PC-3 (cell line): ENCODE measurements at regions not wholly inside any gene's neighbourhood (a gene's known extent, or its start where the extent isn't known, plus 50 kb on each side); places are given as distances from the start of the nearest gene placed in this dataset.

ENCODE experiments used
- ATAC-seq: fragments of 200-7000 bp; cut with Tn5 transposase; 2 replicates; pipeline ENCODE4 v1.9.1; 2020; ENCODE audit warnings: mild to moderate bottlenecking, moderate library complexity
- BruUV-seq: library from RNA; stranded (reverse); fragments of 400-500 nt; replicated peaks from 2 replicates; lab custom pipeline; 2021; lab: Mats Ljungman, UMichigan
- CTCF ChIA-PET: fragments of 300-600 bp; sonication (Branson Sonifier 250); formaldehyde crosslinking; loops from one replicate; lab custom pipeline; 2022; ENCODE audit warnings: antibody characterized with exemption; lab: Charles Lee
- POLR2A ChIA-PET: fragments of 300-600 bp; sonication (Branson Sonifier 250); formaldehyde crosslinking; loops from one replicate; lab custom pipeline; 2022; ENCODE audit warnings: antibody characterized with exemption; ENCODE audit not compliant: unreplicated experiment; lab: Charles Lee
- DNase-seq: peaks from one replicate; pipeline ENCODE4 v3.0.0-alpha.2; 2015
- H2AFZ ChIP-seq: fragments of 300-600 bp; sonication (generic); 2 replicates; pipeline ENCODE4 v1.6.0; 2016; ENCODE audit warnings: antibody characterized with exemption, low read length
- H3F3A ChIP-seq: fragments of 300-600 bp; sonication (generic); one replicate; pipeline ENCODE4 v1.6.0; 2017; ENCODE audit warnings: antibody characterized with exemption, low read length, control low read depth, mild to moderate bottlenecking; ENCODE audit not compliant: unreplicated experiment
- H3K27ac ChIP-seq: fragments of 300-600 bp; sonication (generic); 2 replicates; pipeline ENCODE4 v1.5.1; 2016; ENCODE audit warnings: mild to moderate bottlenecking, low read length
- H3K27me3 ChIP-seq: fragments of 300-600 bp; sonication (generic); 2 replicates; pipeline ENCODE4 v1.6.1; 2016; ENCODE audit warnings: low read length, mixed read lengths
- H3K36me3 ChIP-seq: fragments of 300-600 bp; sonication (generic); 2 replicates; pipeline ENCODE4 v1.6.1; 2016; ENCODE audit warnings: low read depth, mixed run types, low read length, mixed read lengths
- H3K4me1 ChIP-seq: fragments of 300-600 bp; sonication (generic); 2 replicates; pipeline ENCODE4 v1.5.1; 2016; ENCODE audit warnings: low read length; ENCODE audit not compliant: insufficient read depth
- H3K4me2 ChIP-seq: fragments of 300-600 bp; sonication (generic); 2 replicates; pipeline ENCODE4 v1.6.0; 2016; ENCODE audit warnings: low read length
- H3K4me3 ChIP-seq: fragments of 300-600 bp; sonication (generic); 2 replicates; pipeline ENCODE4 v1.5.1; 2016; ENCODE audit warnings: mild to moderate bottlenecking, low read length, mixed read lengths
- H3K79me2 ChIP-seq: fragments of 300-600 bp; sonication (generic); 2 replicates; pipeline ENCODE4 v1.6.1; 2017; ENCODE audit warnings: low read length, mixed read lengths
- H3K9ac ChIP-seq: fragments of 300-600 bp; sonication (generic); 2 replicates; pipeline ENCODE4 v1.6.0; 2016; ENCODE audit warnings: mild to moderate bottlenecking, low read length
- H3K9me2 ChIP-seq: fragments of 300-600 bp; sonication (generic); replicated peaks from 2 replicates; pipeline ENCODE4 v1.6.1; 2016; ENCODE audit warnings: mixed run types, low read length, mixed read lengths
- H3K9me3 ChIP-seq: fragments of 300-600 bp; sonication (generic); 2 replicates; pipeline ENCODE4 v1.6.1; 2016; ENCODE audit warnings: low read length, mixed read lengths
- H4K20me1 ChIP-seq: fragments of 300-600 bp; sonication (generic); 2 replicates; pipeline ENCODE4 v1.6.1; 2016; ENCODE audit warnings: low read length, mixed read lengths
- EZH2 ChIP-seq: fragments of 300-600 bp; sonication (generic); IDR thresholded peaks from one replicate; pipeline ENCODE4 v1.6.1; 2017; ENCODE audit warnings: antibody characterized with exemption, mild to moderate bottlenecking, low read length; ENCODE audit not compliant: unreplicated experiment
- EZH2phosphoT487 ChIP-seq: fragments of 300-600 bp; sonication (generic); IDR thresholded peaks from 2 replicates; pipeline ENCODE4 v1.6.1; 2018; ENCODE audit warnings: mild to moderate bottlenecking, antibody characterized with exemption, low read length, borderline replicate concordance
- intact Hi-C: fragments of 100-400 bp; cut with micrococcal nuclease; formaldehyde crosslinking; loops from 2 replicates; pipeline ENCODE4 v1.9.0; 2023
- TF ChIP-seq, protein P1 (sequence below): fragments of 300-600 bp; sonication (generic); conservative IDR thresholded peaks from 2 replicates; pipeline ENCODE4 v1.5.1; 2017; ENCODE audit warnings: antibody characterized with exemption, low read depth, mild to moderate bottlenecking, low read length

DNA sequence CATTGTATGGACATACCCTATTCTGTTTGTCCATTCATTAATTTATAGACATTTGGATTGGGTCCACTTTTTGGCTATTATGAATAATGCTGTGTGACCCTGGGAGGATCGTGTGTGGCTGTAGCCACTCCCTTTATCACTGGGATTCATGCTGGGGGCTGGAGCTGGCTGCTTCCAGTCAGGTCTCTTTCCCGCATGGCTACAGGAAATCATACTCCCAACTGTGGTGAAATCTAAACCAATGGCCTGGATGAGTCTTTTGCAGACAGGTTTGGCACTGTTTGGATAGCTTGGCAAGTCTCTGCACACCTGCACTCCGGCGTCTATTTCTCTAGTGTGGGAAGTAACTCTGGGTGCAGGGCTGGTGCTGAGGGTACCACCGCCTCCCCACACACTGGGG, 80.4 kb downstream of the RIN2 start:
- H2AFZ ChIP-seq = no peak overlapping the region
- H3K27ac ChIP-seq = no peak overlapping the region
- no TSS peak for BruUV-seq
- H3F3A ChIP-seq = no peaks in the 10 kb centered on the region
- 0 out of 2 replicates have a peak, but pooled peaks cover 5% of the 10 kb centered on the region for H3K9me3 ChIP-seq
- CTCF ChIA-PET = no interaction called here
- ATAC-seq = no peak; the same call in 1 of the 2 replicates
- no peak overlapping the region for H3K9ac ChIP-seq
- TF ChIP-seq, protein P1, sequence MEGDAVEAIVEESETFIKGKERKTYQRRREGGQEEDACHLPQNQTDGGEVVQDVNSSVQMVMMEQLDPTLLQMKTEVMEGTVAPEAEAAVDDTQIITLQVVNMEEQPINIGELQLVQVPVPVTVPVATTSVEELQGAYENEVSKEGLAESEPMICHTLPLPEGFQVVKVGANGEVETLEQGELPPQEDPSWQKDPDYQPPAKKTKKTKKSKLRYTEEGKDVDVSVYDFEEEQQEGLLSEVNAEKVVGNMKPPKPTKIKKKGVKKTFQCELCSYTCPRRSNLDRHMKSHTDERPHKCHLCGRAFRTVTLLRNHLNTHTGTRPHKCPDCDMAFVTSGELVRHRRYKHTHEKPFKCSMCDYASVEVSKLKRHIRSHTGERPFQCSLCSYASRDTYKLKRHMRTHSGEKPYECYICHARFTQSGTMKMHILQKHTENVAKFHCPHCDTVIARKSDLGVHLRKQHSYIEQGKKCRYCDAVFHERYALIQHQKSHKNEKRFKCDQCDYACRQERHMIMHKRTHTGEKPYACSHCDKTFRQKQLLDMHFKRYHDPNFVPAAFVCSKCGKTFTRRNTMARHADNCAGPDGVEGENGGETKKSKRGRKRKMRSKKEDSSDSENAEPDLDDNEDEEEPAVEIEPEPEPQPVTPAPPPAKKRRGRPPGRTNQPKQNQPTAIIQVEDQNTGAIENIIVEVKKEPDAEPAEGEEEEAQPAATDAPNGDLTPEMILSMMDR = no peak
- TF ChIP-seq EZH2 = no peak
- TF ChIP-seq EZH2phosphoT487 = no peak
- no peaks in the 10 kb centered on the region for H3K36me3 ChIP-seq
- no peaks in the 10 kb centered on the region for H4K20me1 ChIP-seq
- no peaks in the 10 kb centered on the region for H3K4me1 ChIP-seq
- no peak overlapping the region for H3K4me2 ChIP-seq
- no peaks in the 10 kb centered on the region for H3K9me2 ChIP-seq
- DNase-seq = peak; percentile 20
- no peaks in the 10 kb centered on the region for H3K27me3 ChIP-seq
- intact Hi-C loops = no loop called here
- H3K4me3 ChIP-seq = no peak overlapping the region
- no peaks in the 10 kb centered on the region for H3K79me2 ChIP-seq
- POLR2A ChIA-PET = no interaction called here

DNA sequence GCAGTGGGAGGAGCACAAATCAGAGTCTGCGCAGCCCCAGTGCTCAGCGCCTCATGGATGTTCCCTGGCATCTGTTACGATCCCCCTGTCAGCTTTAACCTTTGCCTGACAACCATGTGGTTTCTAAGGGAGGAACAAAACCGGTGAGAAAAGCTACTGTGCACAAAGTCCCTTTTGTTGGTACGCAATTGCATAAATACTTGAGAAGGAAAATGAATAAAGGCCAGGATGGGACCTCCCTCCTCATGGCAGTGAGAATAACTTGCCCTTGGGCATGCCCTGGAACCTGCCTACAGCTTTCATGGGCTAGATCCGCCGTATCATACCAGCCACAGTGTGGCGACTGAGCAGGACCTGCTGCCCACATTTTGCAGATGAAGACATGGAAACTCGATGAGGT, 81.0 kb downstream of the RIN2 start:
- intact Hi-C loops = no loop called here
- POLR2A ChIA-PET = no interaction called here

DNA sequence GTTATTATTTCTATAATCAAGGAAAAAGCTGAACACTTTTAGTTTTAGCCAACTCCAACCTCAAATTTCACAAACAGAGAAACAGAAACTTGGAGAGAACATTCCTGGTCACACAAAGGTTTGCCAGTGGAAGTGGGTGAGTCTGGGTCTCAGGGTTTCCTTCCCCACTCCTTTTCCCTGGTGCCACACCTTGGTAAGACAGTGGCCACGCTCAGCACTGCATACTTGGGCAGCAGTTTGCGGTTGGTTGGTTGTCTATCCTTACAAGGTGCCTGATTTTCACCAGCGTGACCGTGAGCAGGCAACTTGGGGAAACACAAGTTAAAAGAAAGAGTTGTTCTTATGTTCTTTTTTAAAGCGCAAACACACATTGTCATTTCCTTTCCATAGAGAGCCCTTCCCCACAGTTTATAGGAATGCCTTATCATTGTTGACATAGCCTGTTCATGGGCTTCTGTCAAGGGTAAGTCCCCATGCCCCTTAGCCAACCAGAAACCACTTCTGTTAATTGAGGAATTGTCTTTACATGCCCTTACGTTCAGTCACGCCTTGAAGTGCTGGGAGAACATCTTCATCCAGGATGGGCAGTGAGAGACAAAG, 82.2 kb downstream of the RIN2 start:
- Histone ChIP-seq H2AFZ (no peak overlapping the region), H3K4me2 (no peak overlapping the region), H3K79me2 (no peaks in the 10 kb centered on the region), H3K4me1 (no peaks in the 10 kb centered on the region), H3K9me3 (0 out of 2 replicates have a peak, but pooled peaks cover 5% of the 10 kb centered on the region), H3K27me3 (no peaks in the 10 kb centered on the region), H3F3A (no peaks in the 10 kb centered on the region), H3K9me2 (no peaks in the 10 kb centered on the region), H4K20me1 (no peaks in the 10 kb centered on the region), H3K36me3 (no peaks in the 10 kb centered on the region), H3K9ac (no peak overlapping the region), H3K4me3 (no peak overlapping the region), H3K27ac (no peak overlapping the region)
- ChIA-PET POLR2A (no interaction called here), CTCF (no interaction called here)
- intact Hi-C loops = no loop called here
- BruUV-seq = no TSS peak
- no peak for TF ChIP-seq EZH2phosphoT487
- TF ChIP-seq EZH2 = no peak
- TF ChIP-seq, protein P1 = no peak
- ATAC-seq = no peak
- no peak for DNase-seq

More for the DNA sequence above, 81.0 kb downstream of the RIN2 start:
- TF ChIP-seq EZH2 (no peak), EZH2phosphoT487 (no peak)
- TF ChIP-seq, protein P1 = no peak
- no peaks in the 10 kb centered on the region for H3K36me3 ChIP-seq
- no peaks in the 10 kb centered on the region for H3K27me3 ChIP-seq
- H3K79me2 ChIP-seq = no peaks in the 10 kb centered on the region
- no peaks in the 10 kb centered on the region for H4K20me1 ChIP-seq
- H3K9ac ChIP-seq = no peak overlapping the region
- CTCF ChIA-PET = no interaction called here
- no peaks in the 10 kb centered on the region for H3F3A ChIP-seq
- 0 out of 2 replicates have a peak, but pooled peaks cover 5% of the 10 kb centered on the region for H3K9me3 ChIP-seq
- no peak overlapping the region for H3K27ac ChIP-seq
- no peak for ATAC-seq
- no peak overlapping the region for H2AFZ ChIP-seq
- H3K4me1 ChIP-seq = no peaks in the 10 kb centered on the region
- H3K9me2 ChIP-seq = no peaks in the 10 kb centered on the region
- BruUV-seq = no TSS peak
- no peak overlapping the region for H3K4me3 ChIP-seq
- no peak overlapping the region for H3K4me2 ChIP-seq
- DNase-seq = no peak
